Common myeloid progenitor, CD34-positive (primary cell): ENCODE measurements at regions not wholly inside any gene's neighbourhood (a gene's known extent, or its start where the extent isn't known, plus 50 kb on each side); places are given as distances from the start of the nearest gene placed in this dataset.

Source experiments
- CTCF ChIA-PET: fragments of 350-600 bp; sonication (Branson Sonifier 250); formaldehyde crosslinking; loops from one replicate; lab custom pipeline; 2021; ENCODE audit warnings: antibody characterized with exemption; lab: Charles Lee
- POLR2A ChIA-PET: fragments of 350-600 bp; sonication (Branson Sonifier 250); formaldehyde crosslinking; loops from one replicate; lab custom pipeline; 2021; ENCODE audit warnings: antibody characterized with exemption; lab: Charles Lee
- DNase-seq, 3 donors: peaks; one replicate each; pipeline versions ENCODE4 v3.0.0 to v3.0.0-alpha.2; 2013
- H3K27ac ChIP-seq, 2 experiments: 1 replicate in 1 of 2; 2 replicates in 1 of 2; pipeline ENCODE4 v1.7.0; 2013; ENCODE audit warnings: inconsistent platforms in 2 of 2, low read length in 2 of 2, mild to moderate bottlenecking in 2 of 2, low read depth in 1 of 2, moderate library complexity in 1 of 2; ENCODE audit not compliant: severe bottlenecking in 2 of 2, insufficient read depth in 1 of 2, poor library complexity in 1 of 2
- H3K27me3 ChIP-seq, 5 experiments: replicated peaks in 2 of 5; 1 replicate in 3 of 5; 2 replicates in 2 of 5; pipeline versions ENCODE4 v1.6.1 to v1.7.0; 2013; ENCODE audit warnings: low read length in 4 of 5, mild to moderate bottlenecking in 2 of 5, moderate library complexity in 2 of 5, inconsistent platforms in 1 of 5; ENCODE audit not compliant: insufficient read depth in 5 of 5, control insufficient read depth in 4 of 5
- H3K36me3 ChIP-seq, 4 experiments: 1 replicate in 2 of 4; 2 replicates in 2 of 4; pipeline versions ENCODE4 v1.6.1 to v1.7.0; 2013; ENCODE audit warnings: low read length in 3 of 4, control low read depth in 1 of 4, mild to moderate bottlenecking in 1 of 4; ENCODE audit not compliant: control insufficient read depth in 4 of 4, insufficient read depth in 4 of 4
- H3K4me1 ChIP-seq, 4 experiments: 1 replicate in 3 of 4; 2 replicates in 1 of 4; pipeline versions ENCODE4 v1.6.1 to v1.7.1; 2013; ENCODE audit warnings: low read length in 3 of 4, mild to moderate bottlenecking in 3 of 4, control low read depth in 1 of 4, inconsistent platforms in 1 of 4, moderate library complexity in 1 of 4; ENCODE audit not compliant: control insufficient read depth in 4 of 4, insufficient read depth in 4 of 4; ENCODE audit errors: control extremely low read depth in 1 of 4
- H3K4me3 ChIP-seq, 7 experiments: 1 replicate in 4 of 7; 2 replicates in 3 of 7; pipeline versions ENCODE4 v1.5.1 to v1.7.0; 2013; ENCODE audit warnings: mild to moderate bottlenecking in 7 of 7, low read length in 6 of 7, moderate library complexity in 6 of 7, inconsistent platforms in 2 of 7, low read depth in 2 of 7, control low read depth in 1 of 7; ENCODE audit not compliant: insufficient read depth in 4 of 7, control insufficient read depth in 1 of 7; ENCODE audit errors: extremely low read depth in 1 of 7
- H3K9me3 ChIP-seq, 5 experiments: 1 replicate in 4 of 5; 2 replicates in 1 of 5; pipeline versions ENCODE4 v1.6.1 to v1.7.1; 2013; ENCODE audit warnings: low read length in 4 of 5, mild to moderate bottlenecking in 2 of 5, inconsistent platforms in 1 of 5, low read depth in 1 of 5, moderate library complexity in 1 of 5; ENCODE audit not compliant: control insufficient read depth in 4 of 5, insufficient read depth in 2 of 5; ENCODE audit errors: control extremely low read depth in 1 of 5
- WGBS: methylation state at CpG from one replicate; pipeline ENCODE4 v1.1.5; 2013; ENCODE audit not compliant: insufficient coverage; 5-methylcytosine and 5-hydroxymethylcytosine counted together

GRCh38 chr3:66617351-66617750, 116.5 kb upstream of the LRIG1 start:
- WGBS: 100% methylated on average over 2 of the region's 2 CpGs
- peaks cover 0 to 2% (median 0%) of the 10 kb centered on the region in 5 experiments for H3K27me3 ChIP-seq
- H3K4me1 ChIP-seq: no peaks in the 10 kb centered on the region
- H3K4me3 ChIP-seq: no peak overlapping the region
- ChIA-PET POLR2A (no interaction called here), CTCF (no interaction called here)
- H3K27ac ChIP-seq: no peak overlapping the region
- no peaks in the 10 kb centered on the region for H3K36me3 ChIP-seq
- no peak for DNase-seq
- peaks cover 0 to 2% (median 0%) of the 10 kb centered on the region in 5 experiments for H3K9me3 ChIP-seq

- H3K27ac ChIP-seq: no peak overlapping the region
- DNase-seq: no peak
- H3K4me3 ChIP-seq: no peak overlapping the region
- H3K4me1 ChIP-seq: no peaks in the 10 kb centered on the region
- H3K36me3 ChIP-seq: no peaks in the 10 kb centered on the region
- POLR2A ChIA-PET: no interaction called here
- CTCF ChIA-PET: no interaction called here
- H3K9me3 ChIP-seq: peaks cover 0 to 2% (median 0%) of the 10 kb centered on the region in 5 experiments
- H3K27me3 ChIP-seq: peaks cover 0 to 2% (median 0%) of the 10 kb centered on the region in 5 experiments
- WGBS: 100% methylated on average over 1 of the region's 4 CpGs
Observed at GRCh38 chr3:66618066-66618465, 117.2 kb upstream of the LRIG1 start.

- no peaks in the 10 kb centered on the region for H3K36me3 ChIP-seq
- peaks cover 0 to 2% (median 0%) of the 10 kb centered on the region in 5 experiments for H3K27me3 ChIP-seq
- 90% methylated on average over 9 of the region's 9 CpGs for WGBS
- H3K4me1 ChIP-seq: no peaks in the 10 kb centered on the region
- DNase-seq: no peak
- no peaks in the 10 kb centered on the region for H3K9me3 ChIP-seq
- no peak overlapping the region for H3K27ac ChIP-seq
- no peak overlapping the region for H3K4me3 ChIP-seq
- CTCF ChIA-PET: no interaction called here
- POLR2A ChIA-PET: no interaction called here
Observed at GRCh38 chr3:66620296-66620695, 119.5 kb upstream of the LRIG1 start.

GRCh38 chr3:66622756-66623457, 122.1 kb upstream of the LRIG1 start:
- CTCF ChIA-PET: no interaction called here

GRCh38 chr3:66625505-66626216, 124.8 kb upstream of the LRIG1 start:
- Histone ChIP-seq H3K27me3 (no peaks in the 10 kb centered on the region), H3K9me3 (no peaks in the 10 kb centered on the region), H3K36me3 (no peaks in the 10 kb centered on the region), H3K4me1 (no peaks in the 10 kb centered on the region), H3K27ac (no peak overlapping the region), H3K4me3 (no peak overlapping the region)
- WGBS: 91% methylated on average over 3 of the region's 5 CpGs
- CTCF ChIA-PET: no interaction called here
- POLR2A ChIA-PET: no interaction called here
- DNase-seq: no peak

More at GRCh38 chr3:66622756-66623457, 122.1 kb upstream of the LRIG1 start:
- Histone ChIP-seq H3K27ac (no peak overlapping the region), H3K4me1 (no peaks in the 10 kb centered on the region), H3K27me3 (peaks cover 0 to 2% (median 0%) of the 10 kb centered on the region in 5 experiments), H3K9me3 (no peaks in the 10 kb centered on the region), H3K36me3 (no peaks in the 10 kb centered on the region), H3K4me3 (no peak overlapping the region)
- POLR2A ChIA-PET: no interaction called here
- no peak for DNase-seq
- 100% methylated on average over 2 of the region's 2 CpGs for WGBS

GRCh38 chr3:66629150-66629981, 128.5 kb upstream of the LRIG1 start:
- Histone ChIP-seq H3K27me3 (no peaks in the 10 kb centered on the region), H3K36me3 (no peaks in the 10 kb centered on the region), H3K4me1 (no peaks in the 10 kb centered on the region), H3K27ac (no peak overlapping the region), H3K9me3 (no peaks in the 10 kb centered on the region), H3K4me3 (no peak overlapping the region)
- POLR2A ChIA-PET: no interaction called here
- WGBS: 93% methylated on average over 6 of the region's 8 CpGs
- CTCF ChIA-PET: no interaction called here
- DNase-seq: no peak

GRCh38 chr3:66629982-66630368, 129.2 kb upstream of the LRIG1 start:
- CTCF ChIA-PET: no interaction called here
- POLR2A ChIA-PET: no interaction called here
- H3K27me3 ChIP-seq: no peaks in the 10 kb centered on the region

More at GRCh38 chr3:66629982-66630368, 129.2 kb upstream of the LRIG1 start:
- no peak overlapping the region for H3K4me3 ChIP-seq
- no peaks in the 10 kb centered on the region for H3K9me3 ChIP-seq
- H3K4me1 ChIP-seq: no peaks in the 10 kb centered on the region
- H3K27ac ChIP-seq: no peak overlapping the region
- no peaks in the 10 kb centered on the region for H3K36me3 ChIP-seq
- no peak for DNase-seq
